HUES48 (cell line): ENCODE measurements at regions not wholly inside any gene's neighbourhood (a gene's known extent, or its start where the extent isn't known, plus 50 kb on each side); places are given as distances from the start of the nearest gene placed in this dataset.
"Not testable (repeated sequence)": the region's sequence is repeated elsewhere in the genome, so short reads cannot be mapped to it uniquely, and the experiment has no call there.

ENCODE experiments used
- H3K27ac ChIP-seq: one replicate; pipeline ENCODE4 v1.7.0; 2013; ENCODE audit warnings: low read depth, low read length, inconsistent platforms
- H3K27me3 ChIP-seq: 2 replicates; pipeline ENCODE4 v1.6.1; 2013; ENCODE audit warnings: mild to moderate bottlenecking, low read length; ENCODE audit not compliant: control insufficient read depth, insufficient read depth
- H3K36me3 ChIP-seq: 2 replicates; pipeline ENCODE4 v1.6.1; 2013; ENCODE audit warnings: low read length; ENCODE audit not compliant: control insufficient read depth, insufficient read depth
- H3K4me1 ChIP-seq: 2 replicates; pipeline ENCODE4 v1.6.1; 2013; ENCODE audit warnings: mild to moderate bottlenecking, low read length; ENCODE audit not compliant: control insufficient read depth, insufficient read depth
- H3K4me3 ChIP-seq: 2 replicates; pipeline ENCODE4 v1.5.1; 2013; ENCODE audit warnings: mild to moderate bottlenecking, low read depth, low read length
- H3K9ac ChIP-seq: 2 replicates; pipeline ENCODE4 v1.6.1; 2013; ENCODE audit warnings: mild to moderate bottlenecking, low read depth, low read length, moderate library complexity
- H3K9me3 ChIP-seq: 2 replicates; pipeline ENCODE4 v1.6.1; 2013; ENCODE audit warnings: low read length; ENCODE audit not compliant: control insufficient read depth, insufficient read depth

DNA sequence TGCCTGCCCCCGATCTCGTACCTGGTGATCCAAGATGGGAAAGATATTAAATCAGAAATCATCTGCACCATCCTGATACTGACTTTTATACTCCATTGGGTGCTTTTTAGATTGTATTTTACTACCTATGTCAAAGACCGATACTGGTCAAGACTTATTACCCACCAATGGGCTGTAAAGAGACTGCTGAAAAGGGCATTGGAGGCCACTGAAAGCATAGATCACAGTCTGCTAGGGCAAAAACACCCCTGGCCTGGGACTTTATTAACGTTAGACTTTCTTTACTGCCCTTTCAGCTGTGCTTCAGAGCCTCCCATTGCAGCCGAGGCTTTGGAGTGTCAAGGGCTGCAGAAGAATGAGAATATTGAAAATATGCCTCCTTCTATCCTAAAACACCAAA lies 472.8 kb upstream of the DDX18 start:
- Histone ChIP-seq H3K27ac (no peak overlapping the region), H3K9me3 (no peaks in the 10 kb centered on the region), H3K4me1 (no peaks in the 10 kb centered on the region), H3K27me3 (no peaks in the 10 kb centered on the region), H3K36me3 (no peaks in the 10 kb centered on the region), H3K4me3 (no peak overlapping the region), H3K9ac (no peak overlapping the region)

GRCh38 chr2:117342415-117342814 lies 472.1 kb upstream of the DDX18 start:
- Histone ChIP-seq H3K27me3 (no peaks in the 10 kb centered on the region), H3K4me1 (no peaks in the 10 kb centered on the region)

DNA sequence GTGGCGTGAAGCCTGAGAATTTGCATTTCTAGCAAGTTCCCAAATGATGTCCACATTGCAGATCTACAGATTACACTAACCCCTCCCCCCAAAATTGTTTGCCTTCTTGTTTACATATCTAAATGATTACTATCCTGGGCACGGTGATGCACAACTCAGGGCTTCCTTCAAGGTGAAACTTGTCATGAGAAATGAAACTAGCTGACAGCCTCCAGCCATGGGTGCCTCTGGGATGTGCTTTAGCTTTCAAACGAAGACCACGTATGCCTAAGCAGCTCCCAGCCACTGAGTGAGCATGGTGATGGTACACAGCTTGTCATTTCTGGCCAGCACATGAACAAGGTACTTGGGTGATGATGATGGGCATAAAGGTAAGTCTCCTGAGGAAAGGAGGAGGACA lies 464.8 kb upstream of the DDX18 start:
- no peaks in the 10 kb centered on the region for H3K36me3 ChIP-seq
- no peak overlapping the region for H3K27ac ChIP-seq
- H3K9me3 ChIP-seq = no peaks in the 10 kb centered on the region
- no peaks in the 10 kb centered on the region for H3K27me3 ChIP-seq
- no peak overlapping the region for H3K4me3 ChIP-seq
- no peak overlapping the region for H3K9ac ChIP-seq
- H3K4me1 ChIP-seq = no peaks in the 10 kb centered on the region

More at GRCh38 chr2:117342415-117342814, 472.1 kb upstream of the DDX18 start:
- Histone ChIP-seq H3K9ac (no peak overlapping the region), H3K4me3 (no peak overlapping the region), H3K27ac (no peak overlapping the region), H3K9me3 (no peaks in the 10 kb centered on the region), H3K36me3 (no peaks in the 10 kb centered on the region)

- Histone ChIP-seq H3K4me3 (no peak overlapping the region), H3K36me3 (no peaks in the 10 kb centered on the region), H3K9ac (no peak overlapping the region), H3K9me3 (no peaks in the 10 kb centered on the region), H3K4me1 (no peaks in the 10 kb centered on the region), H3K27ac (no peak overlapping the region), H3K27me3 (no peaks in the 10 kb centered on the region)
Observed at GRCh38 chr2:117351396-117351795, 463.1 kb upstream of the DDX18 start.

DNA sequence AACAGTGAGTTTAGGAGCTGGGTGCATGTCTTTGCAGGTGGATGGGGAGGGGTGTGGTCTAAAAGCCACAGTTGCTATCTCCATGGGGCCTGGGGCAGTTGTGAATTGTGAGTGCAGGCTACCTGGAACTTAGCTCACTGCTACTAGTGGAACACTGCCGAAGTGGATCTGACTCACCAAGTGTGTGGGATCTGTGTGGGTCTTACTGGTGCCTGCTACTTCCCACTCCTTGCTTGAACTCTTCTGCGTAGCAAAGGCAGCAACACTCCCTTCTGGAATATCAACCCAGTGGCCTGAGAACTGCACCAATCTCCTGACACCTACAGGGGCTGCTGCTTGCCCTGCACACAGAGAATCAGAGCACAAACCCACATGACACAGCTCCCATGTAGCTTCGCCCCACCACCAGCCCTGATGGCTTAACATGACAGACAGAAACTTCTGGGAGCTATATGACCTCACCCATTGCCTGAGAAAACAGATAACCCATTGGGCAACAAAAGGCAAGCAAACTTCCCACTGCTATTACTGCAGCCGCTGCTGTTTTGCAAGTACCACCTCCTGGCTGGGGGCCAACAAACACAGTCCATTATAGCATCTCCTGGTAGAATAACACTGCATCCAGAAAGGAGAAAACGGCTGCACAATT lies 455.1 kb upstream of the DDX18 start:
- no peaks in the 10 kb centered on the region for H3K4me1 ChIP-seq
- H3K4me3 ChIP-seq = no peak overlapping the region
- no peak overlapping the region for H3K27ac ChIP-seq
- no peaks in the 10 kb centered on the region for H3K9me3 ChIP-seq
- H3K27me3 ChIP-seq = no peaks in the 10 kb centered on the region
- no peaks in the 10 kb centered on the region for H3K36me3 ChIP-seq
- no peak overlapping the region for H3K9ac ChIP-seq

GRCh38 chr2:117360586-117360985 lies 453.9 kb upstream of the DDX18 start:
- no peak overlapping the region for H3K27ac ChIP-seq
- no peaks in the 10 kb centered on the region for H3K4me1 ChIP-seq
- no peak overlapping the region for H3K4me3 ChIP-seq
- H3K36me3 ChIP-seq = no peaks in the 10 kb centered on the region
- H3K27me3 ChIP-seq = no peaks in the 10 kb centered on the region
- no peak overlapping the region for H3K9ac ChIP-seq
- H3K9me3 ChIP-seq = 0 out of 2 replicates have a peak, but pooled peaks cover 5% of the 10 kb centered on the region

GRCh38 chr2:117378653-117379052 lies 435.8 kb upstream of the DDX18 start:
- no peak overlapping the region for H3K9ac ChIP-seq
- no peaks in the 10 kb centered on the region for H3K27me3 ChIP-seq
- no peaks in the 10 kb centered on the region for H3K36me3 ChIP-seq
- H3K9me3 ChIP-seq = no peaks in the 10 kb centered on the region
- H3K27ac ChIP-seq = no peak overlapping the region
- H3K4me3 ChIP-seq = no peak overlapping the region
- H3K4me1 ChIP-seq = no peaks in the 10 kb centered on the region

DNA sequence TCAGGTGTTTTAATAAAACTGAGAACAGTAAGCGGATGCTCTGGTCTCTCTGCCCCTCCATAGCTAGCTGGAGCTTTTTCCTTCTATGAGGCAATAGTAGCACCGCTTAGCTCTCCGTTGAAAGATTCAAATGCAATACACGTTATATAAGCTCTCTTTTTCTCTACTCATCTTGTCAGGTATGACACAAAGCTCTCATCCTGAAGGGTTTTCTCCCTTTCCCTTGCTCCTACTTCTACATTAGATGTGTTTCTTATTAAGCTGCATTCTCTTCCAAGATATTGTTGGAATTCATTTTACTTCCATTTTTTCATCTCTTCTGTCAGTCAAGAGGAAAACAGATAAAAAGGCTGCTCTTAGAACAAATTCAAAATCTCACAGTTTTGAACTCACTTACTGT lies 434.6 kb upstream of the DDX18 start:
- no peaks in the 10 kb centered on the region for H3K4me1 ChIP-seq
- no peak overlapping the region for H3K27ac ChIP-seq
- H3K27me3 ChIP-seq = no peaks in the 10 kb centered on the region
- H3K36me3 ChIP-seq = no peaks in the 10 kb centered on the region
- H3K9ac ChIP-seq = no peak overlapping the region
- H3K4me3 ChIP-seq = no peak overlapping the region
- H3K9me3 ChIP-seq = no peaks in the 10 kb centered on the region

- not testable (repeated sequence) for H3K9ac ChIP-seq, H3K27me3 ChIP-seq, H3K4me3 ChIP-seq, H3K4me1 ChIP-seq, H3K27ac ChIP-seq, H3K9me3 ChIP-seq, H3K36me3 ChIP-seq
Observed at GRCh38 chr2:117383997-117384396, 430.5 kb upstream of the DDX18 start.

GRCh38 chr2:117396161-117396560 lies 418.3 kb upstream of the DDX18 start:
- Histone ChIP-seq H3K4me1 (no peaks in the 10 kb centered on the region), H3K9ac (no peak overlapping the region), H3K4me3 (no peak overlapping the region), H3K27me3 (no peaks in the 10 kb centered on the region), H3K9me3 (no peaks in the 10 kb centered on the region), H3K36me3 (no peaks in the 10 kb centered on the region), H3K27ac (no peak overlapping the region)

GRCh38 chr2:117401582-117401981 lies 412.9 kb upstream of the DDX18 start:
- no peaks in the 10 kb centered on the region for H3K4me1 ChIP-seq
- H3K27me3 ChIP-seq = no peaks in the 10 kb centered on the region
- no peaks in the 10 kb centered on the region for H3K9me3 ChIP-seq
- H3K9ac ChIP-seq = no peak overlapping the region
- no peak overlapping the region for H3K4me3 ChIP-seq
- no peaks in the 10 kb centered on the region for H3K36me3 ChIP-seq
- H3K27ac ChIP-seq = no peak overlapping the region

- Histone ChIP-seq H3K4me3 (no peak overlapping the region), H3K9me3 (no peaks in the 10 kb centered on the region), H3K36me3 (no peaks in the 10 kb centered on the region), H3K27me3 (no peaks in the 10 kb centered on the region), H3K9ac (no peak overlapping the region), H3K27ac (no peak overlapping the region), H3K4me1 (no peaks in the 10 kb centered on the region)
Observed at GRCh38 chr2:117406443-117406842, 408.0 kb upstream of the DDX18 start.
